Breast epithelium (tissue), 3 donors: ENCODE measurements at regions not wholly inside any gene's neighbourhood (a gene's known extent, or its start where the extent isn't known, plus 50 kb on each side); places are given as distances from the start of the nearest gene placed in this dataset.

Experiments
- CTCF ChIP-seq, 3 donors: fragments of 450-650 bp; IDR thresholded peaks; one replicate each; pipeline ENCODE4 v1.5.1; 2016 to 2017; ENCODE audit warnings: antibody characterized with exemption in 3 of 3, mild to moderate bottlenecking in 3 of 3, moderate library complexity in 3 of 3
- POLR2A ChIP-seq: fragments of 450-650 bp; IDR thresholded peaks from one replicate; pipeline ENCODE4 v1.6.1; 2016; ENCODE audit warnings: antibody characterized with exemption, mild to moderate bottlenecking, moderate library complexity

- TF ChIP-seq CTCF (IDR thresholded peaks at IDR 0.05): no peak
- no peak for TF ChIP-seq POLR2A
Measured at GRCh38 chr2:123906361-123906760, 118.7 kb upstream of the CNTNAP5 start.
